Keratinocyte (primary cell): ENCODE measurements at regions not wholly inside any gene's neighbourhood (a gene's known extent, or its start where the extent isn't known, plus 50 kb on each side); places are given as distances from the start of the nearest gene placed in this dataset.

Source experiments
- DNase-seq: peaks from one replicate; pipeline ENCODE4 v3.0.0-alpha.2; 2011; ENCODE audit warnings: low read depth, missing footprints, low spot score
- FAIRE-seq: peaks from 2 replicates; lab custom pipeline; 2011; peaks lifted over from hg19 to GRCh38; lab: Jason Lieb, UNC
- H2AFZ ChIP-seq: 2 replicates; pipeline ENCODE4 v1.6.0; 2012; ENCODE audit warnings: low read length, control low read depth, inconsistent platforms; ENCODE audit not compliant: control insufficient read depth
- H3K27ac ChIP-seq: 2 replicates; pipeline ENCODE4 v1.5.1; 2011; ENCODE audit warnings: low read length; ENCODE audit not compliant: control insufficient read depth, insufficient read depth
- H3K27me3 ChIP-seq: 3 replicates; pipeline ENCODE4 v1.6.0; 2011; ENCODE audit warnings: low read length; ENCODE audit not compliant: control insufficient read depth, insufficient read depth; ENCODE audit errors: extremely low read depth
- H3K36me3 ChIP-seq, 2 experiments: 2 replicates in 1 of 2; 3 replicates in 1 of 2; pipeline ENCODE4 v1.5.1; 2011; ENCODE audit warnings: low read length in 2 of 2, mild to moderate bottlenecking in 1 of 2; ENCODE audit not compliant: control insufficient read depth in 2 of 2, insufficient read depth in 2 of 2; ENCODE audit errors: extremely low read depth in 1 of 2
- H3K4me1 ChIP-seq: 3 replicates; pipeline ENCODE4 v1.5.1; 2011; ENCODE audit warnings: low read length; ENCODE audit not compliant: control insufficient read depth, insufficient read depth; ENCODE audit errors: extremely low read depth
- H3K4me2 ChIP-seq: 3 replicates; pipeline ENCODE4 v1.6.0; 2011; ENCODE audit warnings: low read depth, low read length; ENCODE audit not compliant: control insufficient read depth, insufficient read depth; ENCODE audit errors: extremely low read depth
- H3K4me3 ChIP-seq, 3 experiments: fragments of 200-600 bp in 1 of 3; sonication (generic) in 1 of 3; 2 replicates in 2 of 3; 3 replicates in 1 of 3; pipeline ENCODE4 v1.5.1; 2011 to 2016; ENCODE audit warnings: low read length in 3 of 3, mild to moderate bottlenecking in 3 of 3, control low read depth in 2 of 3, inconsistent platforms in 1 of 3, low read depth in 1 of 3, mixed read lengths in 1 of 3, mixed run types in 1 of 3, moderate library complexity in 1 of 3; ENCODE audit not compliant: control insufficient read depth in 2 of 3, insufficient read depth in 2 of 3; ENCODE audit errors: extremely low read depth in 1 of 3
- H3K79me2 ChIP-seq: 2 replicates; pipeline ENCODE4 v1.6.0; 2012; ENCODE audit warnings: low read length; ENCODE audit not compliant: control insufficient read depth, insufficient read depth
- H3K9ac ChIP-seq: 3 replicates; pipeline ENCODE4 v1.6.0; 2011; ENCODE audit warnings: low read length; ENCODE audit not compliant: control insufficient read depth, insufficient read depth; ENCODE audit errors: extremely low read depth
- H3K9me1 ChIP-seq: 3 replicates; pipeline ENCODE4 v1.6.0; 2011; ENCODE audit warnings: low read length; ENCODE audit not compliant: control insufficient read depth, insufficient read depth; ENCODE audit errors: extremely low read depth
- H3K9me3 ChIP-seq: 2 replicates; pipeline ENCODE4 v1.5.1; 2012; ENCODE audit warnings: low read depth, low read length; ENCODE audit not compliant: control insufficient read depth
- H4K20me1 ChIP-seq: 3 replicates; pipeline ENCODE4 v1.6.0; 2011; ENCODE audit warnings: low read length; ENCODE audit not compliant: control insufficient read depth, insufficient read depth; ENCODE audit errors: extremely low read depth
- EZH2 ChIP-seq: IDR thresholded peaks from one replicate; pipeline ENCODE4 v1.6.1; 2012; ENCODE audit warnings: inconsistent platforms, mild to moderate bottlenecking, low read length, moderate library complexity
- dilution Hi-C: fragments of 300-500 bp; cut with MboI; formaldehyde crosslinking; loops from one replicate; pipeline ENCODE4 v1.7.0; 2020; ENCODE audit warnings: low sequenced_read_pairs; ENCODE audit not compliant: extremely low pct_ligation_motif_present
- TF ChIP-seq, protein P1 (sequence below), 3 experiments: IDR thresholded peaks in 1 of 3; conservative IDR thresholded peaks in 1 of 3; optimal IDR thresholded peaks in 1 of 3; 2 replicates in 2 of 3; 3 replicates in 1 of 3; pipeline versions ENCODE3 to v1.5.1; 2011; ENCODE audit warnings: low read length in 3 of 3, mild to moderate bottlenecking in 3 of 3, moderate library complexity in 2 of 3, control low read depth in 1 of 3, inconsistent platforms in 1 of 3; ENCODE audit not compliant: insufficient read depth in 2 of 3; ENCODE audit errors: extremely low read depth in 1 of 3

DNA sequence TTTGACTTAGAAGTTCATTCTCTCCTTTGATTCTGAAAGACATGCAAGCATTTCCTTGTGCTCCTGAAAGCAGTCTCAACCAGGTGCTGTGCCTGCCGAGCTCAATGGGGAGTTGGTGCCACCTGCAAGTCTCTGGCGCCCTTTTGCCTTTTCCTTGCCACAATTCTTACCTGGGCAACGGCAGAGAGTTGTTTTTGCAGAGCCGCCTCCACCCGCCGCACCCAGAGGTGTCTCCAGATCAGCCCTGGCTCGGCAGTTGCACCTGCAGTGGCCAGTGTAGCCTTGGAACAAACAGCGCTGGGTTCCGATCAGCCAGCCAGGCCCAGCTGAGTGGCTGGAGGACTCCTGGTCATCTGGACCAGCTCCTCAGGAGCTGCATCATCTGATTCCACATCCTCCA lies 262.9 kb downstream of the IRX2 start:
- Histone ChIP-seq H3K4me1 (no peaks in the 10 kb centered on the region), H3K9me3 (no peaks in the 10 kb centered on the region), H3K9ac (no peak overlapping the region), H3K36me3 (no peaks in the 10 kb centered on the region), H3K27ac (no peak overlapping the region), H4K20me1 (no peaks in the 10 kb centered on the region), H3K9me1 (no peaks in the 10 kb centered on the region), H3K27me3 (no peaks in the 10 kb centered on the region), H2AFZ (no peak overlapping the region), H3K4me3 (no peak overlapping the region), H3K4me2 (no peak overlapping the region), H3K79me2 (no peaks in the 10 kb centered on the region)
- dilution Hi-C loops, result no loop called here
- DNase-seq (no peak), FAIRE-seq (no peak)
- TF ChIP-seq, protein P1, sequence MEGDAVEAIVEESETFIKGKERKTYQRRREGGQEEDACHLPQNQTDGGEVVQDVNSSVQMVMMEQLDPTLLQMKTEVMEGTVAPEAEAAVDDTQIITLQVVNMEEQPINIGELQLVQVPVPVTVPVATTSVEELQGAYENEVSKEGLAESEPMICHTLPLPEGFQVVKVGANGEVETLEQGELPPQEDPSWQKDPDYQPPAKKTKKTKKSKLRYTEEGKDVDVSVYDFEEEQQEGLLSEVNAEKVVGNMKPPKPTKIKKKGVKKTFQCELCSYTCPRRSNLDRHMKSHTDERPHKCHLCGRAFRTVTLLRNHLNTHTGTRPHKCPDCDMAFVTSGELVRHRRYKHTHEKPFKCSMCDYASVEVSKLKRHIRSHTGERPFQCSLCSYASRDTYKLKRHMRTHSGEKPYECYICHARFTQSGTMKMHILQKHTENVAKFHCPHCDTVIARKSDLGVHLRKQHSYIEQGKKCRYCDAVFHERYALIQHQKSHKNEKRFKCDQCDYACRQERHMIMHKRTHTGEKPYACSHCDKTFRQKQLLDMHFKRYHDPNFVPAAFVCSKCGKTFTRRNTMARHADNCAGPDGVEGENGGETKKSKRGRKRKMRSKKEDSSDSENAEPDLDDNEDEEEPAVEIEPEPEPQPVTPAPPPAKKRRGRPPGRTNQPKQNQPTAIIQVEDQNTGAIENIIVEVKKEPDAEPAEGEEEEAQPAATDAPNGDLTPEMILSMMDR (optimal IDR thresholded peaks at IDR 0.05 in 1 of 3, IDR thresholded peaks at IDR 0.05 in 1 of 3, conservative IDR thresholded peaks at IDR 0.05 in 1 of 3; ENCODE audit: extremely low read depth in 1 of 3, insufficient read depth in 2 of 3, low read length in 3 of 3), result no peak
- no peak for TF ChIP-seq EZH2

DNA sequence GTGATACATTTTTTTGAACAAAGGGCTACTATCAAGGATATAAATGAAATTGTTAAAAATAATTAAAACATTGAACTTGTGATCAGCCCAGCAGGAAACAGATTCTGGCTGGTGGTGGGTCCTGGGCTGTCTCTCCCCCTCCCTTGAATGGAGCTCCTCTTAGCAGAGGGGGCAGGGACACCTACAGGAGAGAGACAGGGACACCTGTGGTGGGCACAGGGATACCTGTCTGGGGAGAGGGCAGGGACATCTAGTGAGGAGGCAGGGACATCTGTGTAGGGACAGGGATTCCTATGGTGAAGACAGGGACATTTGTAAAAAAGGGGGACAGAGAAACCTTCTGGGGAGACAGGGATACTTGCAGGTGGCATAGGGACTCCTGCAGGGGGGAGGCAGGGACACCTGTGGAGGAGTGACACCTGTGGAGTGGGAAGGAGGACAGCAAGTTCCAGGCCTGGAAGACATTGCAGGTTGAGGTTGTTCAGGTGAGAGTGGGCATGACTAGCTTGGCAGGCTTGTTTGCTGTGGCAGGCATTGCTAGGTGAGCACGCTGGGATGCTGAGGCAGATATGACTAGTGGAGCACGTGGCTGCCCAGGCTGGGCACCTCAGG lies 264.2 kb downstream of the IRX2 start:
- no peak overlapping the region for H3K27ac ChIP-seq
- no peaks in the 10 kb centered on the region for H3K36me3 ChIP-seq
- no peaks in the 10 kb centered on the region for H3K27me3 ChIP-seq
- no peaks in the 10 kb centered on the region for H3K79me2 ChIP-seq
- no peak for DNase-seq
- H3K4me3 ChIP-seq, result no peak overlapping the region
- TF ChIP-seq, protein P1 (optimal IDR thresholded peaks at IDR 0.05 in 1 of 3, IDR thresholded peaks at IDR 0.05 in 1 of 3, conservative IDR thresholded peaks at IDR 0.05 in 1 of 3; ENCODE audit: extremely low read depth in 1 of 3, insufficient read depth in 2 of 3, low read length in 3 of 3), result no peak
- TF ChIP-seq EZH2, result no peak
- H3K4me1 ChIP-seq, result no peaks in the 10 kb centered on the region
- no peak overlapping the region for H3K9ac ChIP-seq
- H3K9me1 ChIP-seq, result no peaks in the 10 kb centered on the region
- H2AFZ ChIP-seq, result no peak overlapping the region
- FAIRE-seq, result no peak
- no peaks in the 10 kb centered on the region for H3K9me3 ChIP-seq
- dilution Hi-C loops, result no loop called here
- H4K20me1 ChIP-seq, result no peaks in the 10 kb centered on the region
- H3K4me2 ChIP-seq, result no peak overlapping the region
